HCT116 (cell line): ENCODE measurements at regions not wholly inside any gene's neighbourhood (a gene's known extent, or its start where the extent isn't known, plus 50 kb on each side); places are given as distances from the start of the nearest gene placed in this dataset.

Source experiments
- ATAC-seq: fragments of 200-7000 bp; cut with Tn5 transposase; 2 replicates; pipeline ENCODE4 v1.9.1; 2020; ENCODE audit warnings: mild to moderate bottlenecking, moderate library complexity
- BruUV-seq: library from RNA; stranded (reverse); fragments of 400-500 nt; replicated peaks from 2 replicates; lab custom pipeline; 2021; lab: Mats Ljungman, UMichigan
- CTCF ChIA-PET: fragments of 300-600 bp; sonication (Branson Sonifier 250); formaldehyde crosslinking; loops from one replicate; lab custom pipeline; 2021; ENCODE audit warnings: antibody characterized with exemption; lab: Charles Lee
- POLR2A ChIA-PET: fragments of 300-600, 350-600 bp; sonication (Branson Sonifier 250); formaldehyde crosslinking; loops from one replicate; lab custom pipeline; 2021; ENCODE audit warnings: antibody characterized with exemption; lab: Charles Lee
- RAD21 ChIA-PET, 2 experiments: fragments of 300-600 bp; sonication (Branson Sonifier 250); formaldehyde crosslinking; loops; one replicate each; lab custom pipeline; 2023; ENCODE audit warnings: low total read pairs in 2 of 2; ENCODE audit not compliant: uncharacterized antibody in 2 of 2, unreplicated experiment in 2 of 2, low non-redundant PET in 1 of 2; lab: Charles Lee
- DNase-seq: peaks from one replicate; pipeline ENCODE4 v3.0.0-alpha.2; 2010; ENCODE audit warnings: low read depth, low spot score
- H2AFZ ChIP-seq: fragments of 200-600 bp; shearing (Covaris generic), sonication (generic); 2 replicates; pipeline ENCODE4 v1.6.1; 2017; ENCODE audit warnings: low read depth, mixed run types, mixed read lengths, antibody characterized with exemption, low read length; ENCODE audit not compliant: poor library complexity, severe bottlenecking
- H3K27ac ChIP-seq: 2 replicates; pipeline ENCODE4 v1.5.1; 2012; ENCODE audit warnings: low read depth, low read length
- H3K27me3 ChIP-seq: fragments of 200-600 bp; sonication (generic); 2 replicates; pipeline ENCODE4 v1.6.1; 2016; ENCODE audit warnings: mixed run types, low read length, mixed read lengths; ENCODE audit not compliant: insufficient read depth
- H3K36me3 ChIP-seq, 2 experiments: fragments of 200-500 bp in 1 of 2; fragments of 200-600 bp in 1 of 2; sonication (Bioruptor generic) in 1 of 2; sonication (generic) in 1 of 2; 2 replicates each; pipeline versions ENCODE4 v1.5.1 to v1.6.1; 2014 to 2016; ENCODE audit warnings: low read length in 2 of 2, inconsistent platforms in 1 of 2, mixed read lengths in 1 of 2, mixed run types in 1 of 2; ENCODE audit not compliant: insufficient read depth in 2 of 2, control insufficient read depth in 1 of 2
- H3K4me1 ChIP-seq, 2 experiments: fragments of 200-600 bp in 1 of 2; sonication (generic) in 1 of 2; 2 replicates each; pipeline versions ENCODE4 v1.5.1 to v1.6.1; 2012 to 2017; ENCODE audit warnings: low read length in 2 of 2, inconsistent platforms in 1 of 2, mild to moderate bottlenecking in 1 of 2, mixed read lengths in 1 of 2, mixed run types in 1 of 2, moderate library complexity in 1 of 2; ENCODE audit not compliant: insufficient read depth in 2 of 2, control insufficient read depth in 1 of 2
- H3K4me2 ChIP-seq: fragments of 200-600 bp; sonication (generic); 2 replicates; pipeline ENCODE4 v1.6.1; 2017; ENCODE audit warnings: mixed run types, low read length, mixed read lengths
- H3K4me3 ChIP-seq, 2 experiments: fragments of 200-600 bp in 1 of 2; sonication (generic) in 1 of 2; replicated peaks in 1 of 2; 2 replicates each; pipeline ENCODE4 v1.5.1; 2011 to 2016; ENCODE audit warnings: low read length in 2 of 2, control low read depth in 1 of 2, low read depth in 1 of 2, mild to moderate bottlenecking in 1 of 2, mixed read lengths in 1 of 2, mixed run types in 1 of 2
- H3K79me2 ChIP-seq: fragments of 200-600 bp; sonication (generic); 2 replicates; pipeline ENCODE4 v1.6.1; 2017; ENCODE audit warnings: mild to moderate bottlenecking, mixed run types, low read length, moderate library complexity, mixed read lengths; ENCODE audit not compliant: insufficient read depth
- H3K9ac ChIP-seq: fragments of 200-600 bp; sonication (generic); 2 replicates; pipeline ENCODE4 v1.6.1; 2016; ENCODE audit warnings: low read length, mixed read lengths
- H3K9me2 ChIP-seq: fragments of 200-600 bp; sonication (generic), shearing (Covaris generic); 2 replicates; pipeline ENCODE4 v1.6.1; 2017; ENCODE audit warnings: mixed run types, mild to moderate bottlenecking, moderate library complexity; ENCODE audit not compliant: insufficient read depth
- H3K9me3 ChIP-seq, 2 experiments: fragments of 200-500 bp in 1 of 2; fragments of 200-600 bp in 1 of 2; sonication (Bioruptor generic) in 1 of 2; sonication (generic) in 1 of 2; 2 replicates each; pipeline ENCODE4 v1.6.1; 2014 to 2017; ENCODE audit warnings: low read length in 2 of 2, mixed read lengths in 2 of 2, inconsistent platforms in 1 of 2, low read depth in 1 of 2, mild to moderate bottlenecking in 1 of 2, mixed run types in 1 of 2, moderate library complexity in 1 of 2; ENCODE audit not compliant: control insufficient read depth in 1 of 2, insufficient read depth in 1 of 2
- H4K20me1 ChIP-seq: fragments of 200-600 bp; sonication (generic), shearing (Covaris generic); 2 replicates; pipeline ENCODE4 v1.6.1; 2017; ENCODE audit warnings: mixed run types, mild to moderate bottlenecking, moderate library complexity; ENCODE audit not compliant: insufficient read depth
- ATF3 ChIP-seq: IDR thresholded peaks from 2 replicates; pipeline ENCODE4 v1.6.1; 2012
- CTCF ChIP-seq, 3 experiments: fragments of 200-600 bp in 1 of 3; sonication (generic) in 1 of 3; IDR thresholded peaks in 2 of 3; conservative IDR thresholded peaks in 1 of 3; 2 replicates each; pipeline ENCODE4 v1.5.1; 2012 to 2017; ENCODE audit warnings: low read depth in 2 of 3, low read length in 2 of 3, antibody characterized with exemption in 1 of 3, borderline replicate concordance in 1 of 3, control low read depth in 1 of 3, mild to moderate bottlenecking in 1 of 3, mixed read lengths in 1 of 3, mixed run types in 1 of 3, moderate library complexity in 1 of 3; ENCODE audit not compliant: insufficient read depth in 1 of 3
- POLR2A ChIP-seq: IDR thresholded peaks from 2 replicates; pipeline ENCODE4 v1.7.0; 2011; ENCODE audit warnings: borderline replicate concordance; ENCODE audit not compliant: insufficient read depth, insufficient read length; ENCODE audit errors: extremely low read depth
- RAD21 ChIP-seq: IDR thresholded peaks from 2 replicates; pipeline ENCODE4 v1.6.1; 2012; ENCODE audit warnings: low read depth, mild to moderate bottlenecking
- REST ChIP-seq: IDR thresholded peaks from 2 replicates; pipeline ENCODE4 v1.6.1; 2012; ENCODE audit warnings: low read depth
- SRF ChIP-seq: IDR thresholded peaks from 2 replicates; pipeline ENCODE4 v1.6.1; 2012; ENCODE audit warnings: low read depth
- TCF7L2 ChIP-seq: IDR thresholded peaks from 2 replicates; pipeline ENCODE4 v1.7.0; 2011; ENCODE audit warnings: borderline replicate concordance, inconsistent platforms; ENCODE audit not compliant: insufficient read depth, insufficient read length; ENCODE audit errors: extremely low read depth
- ZBTB33 ChIP-seq: IDR thresholded peaks from 2 replicates; pipeline ENCODE4 v1.6.1; 2011; ENCODE audit warnings: mild to moderate bottlenecking, low read length, moderate library complexity; ENCODE audit not compliant: insufficient replicate concordance; ENCODE audit errors: extremely low read depth
- intact Hi-C: fragments of 100-400 bp; cut with micrococcal nuclease; formaldehyde crosslinking; loops from 2 replicates; pipeline ENCODE4 v1.10.0; 2022

- ATAC-seq = no peak
- H3K4me2 ChIP-seq = no peak overlapping the region
- ChIA-PET RAD21 (no interaction called here), CTCF (no interaction called here), POLR2A (no interaction called here)
- H3K79me2 ChIP-seq = no peaks in the 10 kb centered on the region
- no peak overlapping the region for H3K27ac ChIP-seq
- H3K36me3 ChIP-seq = no peaks in the 10 kb centered on the region
- no TSS peak for BruUV-seq
- no peak overlapping the region for H3K4me3 ChIP-seq
- no peak overlapping the region for H2AFZ ChIP-seq
- no peak for TF ChIP-seq TCF7L2
- no peak for TF ChIP-seq RAD21
- TF ChIP-seq SRF = no peak
- no peak for TF ChIP-seq REST
- no peak for TF ChIP-seq ZBTB33
- no peak for TF ChIP-seq ATF3
- TF ChIP-seq CTCF (IDR thresholded peaks at IDR 0.05 in 2 of 3, conservative IDR thresholded peaks at IDR 0.05 in 1 of 3; ENCODE audit: borderline replicate concordance in 1 of 3, insufficient read depth in 1 of 3, low read depth in 2 of 3, low read length in 2 of 3) = no peak
- no peak for TF ChIP-seq POLR2A
- no peaks in the 10 kb centered on the region for H3K27me3 ChIP-seq
- no peaks in the 10 kb centered on the region for H3K9me3 ChIP-seq
- no peaks in the 10 kb centered on the region for H4K20me1 ChIP-seq
- no peaks in the 10 kb centered on the region for H3K4me1 ChIP-seq
- no peak for DNase-seq
- no peaks in the 10 kb centered on the region for H3K9me2 ChIP-seq
- no peak overlapping the region for H3K9ac ChIP-seq
- intact Hi-C loops = no loop called here
These were observed 262.2 kb upstream of the TTC29 start for GRCh38 chr4:147207911-147208310.
